Fibroblast of upper back skin (primary cell): ENCODE measurements at regions not wholly inside any gene's neighbourhood (a gene's known extent, or its start where the extent isn't known, plus 50 kb on each side); places are given as distances from the start of the nearest gene placed in this dataset.
"Not testable (repeated sequence)": the region's sequence is repeated elsewhere in the genome, so short reads cannot be mapped to it uniquely, and the experiment has no call there.

Experiments
- DNase-seq: peaks from one replicate; pipeline ENCODE4 v3.0.0-alpha.2; 2013

DNA sequence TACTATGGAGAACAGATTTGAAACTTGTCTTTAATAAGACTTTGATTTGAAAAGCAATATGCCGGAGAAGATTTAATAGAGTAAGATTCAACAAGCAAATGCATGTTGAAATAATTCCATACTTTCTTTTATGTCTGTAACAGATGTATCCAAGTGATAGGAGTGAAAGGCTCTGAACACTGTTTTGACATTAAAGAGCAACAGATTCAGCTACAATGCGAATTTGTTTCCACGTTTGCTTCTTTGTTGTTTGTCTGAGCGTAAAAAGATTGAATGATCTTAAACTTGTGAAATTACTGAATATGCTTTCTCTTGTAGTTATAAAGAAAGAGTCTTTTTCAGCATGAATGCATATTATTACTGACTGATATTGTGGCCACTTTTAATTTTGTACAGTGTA is 2612.9 kb downstream of the PCDH9 start:
- no peak for DNase-seq

DNA sequence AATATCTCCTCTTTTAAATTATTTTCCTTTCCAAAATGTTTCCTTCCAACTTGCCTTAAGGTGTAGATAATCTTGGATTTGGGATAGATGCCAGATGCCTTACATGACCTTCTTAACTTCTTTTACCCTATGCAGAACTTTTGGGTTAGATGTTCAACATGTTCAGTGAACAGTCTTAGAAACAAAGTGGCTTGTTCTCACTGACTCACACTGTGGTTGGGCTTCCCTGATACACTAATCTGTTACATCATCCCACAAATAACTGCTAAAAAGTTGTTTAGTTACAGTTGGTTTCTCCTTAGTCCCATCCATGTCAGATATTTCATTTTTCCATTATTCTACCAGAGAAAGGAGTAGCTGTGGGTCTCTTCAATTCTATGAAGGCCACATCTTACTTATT is 2638.2 kb downstream of the PCDH9 start:
- DNase-seq = peak; percentile 55

DNA sequence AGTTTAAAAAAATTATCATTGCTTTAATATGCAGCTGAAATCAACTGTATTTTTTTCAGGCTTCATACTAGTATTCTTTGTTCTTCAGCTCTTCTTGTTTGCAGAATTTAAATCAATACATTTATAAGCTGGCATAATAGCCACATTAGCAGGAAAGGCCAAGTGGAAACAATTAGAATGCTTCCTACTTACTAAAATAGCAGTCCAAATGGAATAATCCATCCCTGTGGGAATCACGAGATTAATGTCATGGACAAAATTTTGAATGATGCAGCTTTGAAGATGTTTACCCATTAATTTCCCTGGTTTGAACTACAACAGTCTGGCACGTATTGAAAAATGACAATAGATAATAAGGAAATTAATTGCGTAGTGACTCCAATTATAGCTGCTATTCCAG is 2650.8 kb downstream of the PCDH9 start:
- DNase-seq = no peak

DNA sequence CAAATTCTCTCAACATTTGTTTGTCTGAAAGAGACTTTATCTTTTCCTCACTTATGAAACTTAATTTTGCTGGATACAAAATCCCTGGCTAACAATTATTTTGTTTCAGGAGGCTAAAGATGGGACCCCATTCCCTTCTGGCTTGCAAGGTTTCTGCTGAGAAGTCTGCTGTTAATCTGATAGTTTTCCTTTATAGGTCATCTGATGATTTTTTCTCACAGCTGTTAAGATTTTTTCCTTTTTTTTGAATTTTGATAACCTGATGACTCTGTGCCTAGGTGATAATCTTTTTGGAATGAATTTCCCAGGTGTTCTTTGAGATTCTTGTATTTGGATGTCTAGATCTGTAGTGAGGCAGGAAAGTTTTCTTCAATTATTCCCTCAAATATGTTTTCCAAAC is 2661.4 kb downstream of the PCDH9 start:
- no peak for DNase-seq

DNA sequence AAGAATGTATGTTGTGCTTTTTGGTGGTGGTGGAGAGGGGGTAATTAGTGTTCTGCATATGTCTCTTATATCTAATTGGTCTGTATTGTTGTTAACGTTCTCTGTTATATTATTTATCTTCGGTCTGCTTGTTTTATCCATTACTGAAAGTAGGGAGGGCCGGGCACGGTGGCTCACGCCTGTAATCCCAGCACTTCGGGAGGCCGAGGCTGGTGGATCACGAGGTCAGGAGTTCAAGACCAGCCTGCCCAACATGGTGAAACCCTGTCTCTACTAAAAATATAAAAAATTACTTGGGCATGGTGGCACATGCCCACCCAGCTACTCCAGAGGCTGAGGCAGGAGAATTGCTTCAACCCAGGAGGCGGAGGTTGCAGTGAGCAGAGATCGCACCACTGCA is 2672.1 kb downstream of the PCDH9 start:
- DNase-seq = not testable (repeated sequence)

DNA sequence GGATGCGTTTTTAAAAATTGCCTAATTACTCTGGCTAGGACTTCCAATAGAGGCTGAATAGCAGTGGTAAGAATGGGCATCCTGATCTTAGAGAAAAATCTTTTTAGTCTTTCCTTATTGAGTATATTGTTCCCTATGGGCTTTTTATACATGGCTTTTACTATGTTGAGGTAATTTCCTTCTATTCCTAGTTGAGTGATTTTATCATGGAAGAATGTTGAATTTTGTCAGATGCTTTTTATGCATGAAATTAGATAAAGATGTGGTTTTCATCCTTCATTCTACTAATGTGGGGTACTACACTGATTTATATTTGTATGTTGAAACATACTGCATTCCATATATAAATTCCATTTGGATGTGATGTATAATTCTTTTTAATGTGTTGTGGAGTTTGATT is 2673.8 kb downstream of the PCDH9 start:
- peak; percentile 93 for DNase-seq

DNA sequence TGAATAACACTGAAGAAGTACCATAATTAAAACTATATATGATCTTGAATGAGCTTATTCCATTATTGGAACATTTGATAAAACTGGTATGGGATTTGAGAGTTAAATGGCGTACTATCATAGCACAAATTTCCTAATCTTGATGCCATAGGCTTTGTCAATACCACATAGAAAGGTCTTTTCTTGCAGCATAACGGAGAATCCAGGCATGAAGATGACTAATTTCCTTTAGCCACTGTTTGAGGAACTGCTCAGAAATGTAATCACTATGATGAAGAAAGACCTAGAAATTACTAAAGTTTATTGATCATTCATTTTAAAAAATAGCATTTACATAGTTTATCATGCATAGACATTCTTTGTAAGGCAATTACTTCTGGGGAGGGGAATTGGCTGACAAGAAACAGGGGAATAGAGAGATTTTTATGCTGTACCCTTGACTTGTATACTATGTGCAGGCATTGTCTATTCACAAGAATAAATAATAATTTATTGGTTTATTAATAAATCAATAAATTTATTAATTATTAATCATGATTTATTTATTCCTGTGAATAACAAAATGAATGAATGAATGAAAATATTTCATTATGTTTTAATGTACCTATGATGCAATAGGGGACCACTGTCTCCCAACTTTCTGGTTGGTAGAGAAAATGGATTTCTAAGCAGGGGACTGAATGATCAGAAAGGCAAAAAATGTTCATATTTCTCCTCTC is 2676.6 kb downstream of the PCDH9 start:
- peak; percentile 75 for DNase-seq

DNA sequence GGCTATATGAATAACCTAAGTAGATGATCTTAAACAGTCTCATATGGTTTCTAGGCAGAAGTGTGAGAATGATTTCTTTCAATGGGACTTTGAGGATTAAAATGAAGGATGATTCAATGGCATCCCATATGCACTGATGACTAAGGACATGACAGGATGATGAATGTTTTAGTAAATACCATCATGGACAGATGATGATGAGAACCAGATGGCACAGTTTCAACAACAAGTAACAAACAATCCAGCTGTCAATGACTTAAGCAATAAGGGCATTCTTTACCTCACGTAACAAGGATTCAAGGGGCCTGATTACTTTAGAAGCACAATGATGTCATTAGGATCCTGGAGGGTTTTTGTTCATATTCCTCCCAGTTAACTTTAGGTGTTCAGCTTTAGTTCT is 2678.4 kb downstream of the PCDH9 start:
- peak; percentile 98 for DNase-seq

DNA sequence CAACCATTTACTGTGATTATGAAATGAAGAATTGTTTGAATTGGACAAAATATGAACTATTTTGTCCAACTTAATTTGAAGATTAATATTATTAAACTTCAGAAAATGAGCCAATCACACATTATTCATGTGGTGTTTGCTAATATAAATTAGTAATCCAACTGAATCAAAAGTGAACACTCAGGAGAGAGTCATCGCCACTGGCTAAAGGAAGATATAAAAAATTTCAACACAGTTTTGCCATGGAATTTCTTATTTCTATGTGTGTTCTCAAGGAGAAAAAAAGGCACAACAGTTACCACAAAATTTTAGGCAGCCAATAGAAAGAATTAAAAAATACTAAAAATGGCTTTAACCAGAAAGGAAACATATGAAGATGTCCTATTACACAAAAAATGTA is 2683.8 kb downstream of the PCDH9 start:
- no peak for DNase-seq

DNA sequence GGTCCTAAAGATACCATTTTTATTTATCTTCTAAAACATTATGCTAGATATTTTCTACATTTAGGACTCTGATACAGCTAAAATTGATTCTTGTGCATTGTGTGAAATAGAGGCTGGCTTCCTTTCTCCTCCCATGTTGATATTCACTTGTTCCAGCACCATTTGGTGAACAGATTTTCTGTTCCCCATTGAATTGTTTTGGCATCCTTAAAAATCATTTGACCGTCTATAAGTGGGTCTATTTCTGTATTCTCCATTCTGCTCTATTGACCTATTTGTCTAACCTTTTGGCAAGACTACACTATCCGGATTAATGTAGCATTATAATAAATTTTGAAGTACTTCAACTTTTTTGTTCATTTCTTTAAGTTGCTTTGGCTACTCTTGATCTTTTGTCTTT is 2689.2 kb downstream of the PCDH9 start:
- no peak for DNase-seq

DNA sequence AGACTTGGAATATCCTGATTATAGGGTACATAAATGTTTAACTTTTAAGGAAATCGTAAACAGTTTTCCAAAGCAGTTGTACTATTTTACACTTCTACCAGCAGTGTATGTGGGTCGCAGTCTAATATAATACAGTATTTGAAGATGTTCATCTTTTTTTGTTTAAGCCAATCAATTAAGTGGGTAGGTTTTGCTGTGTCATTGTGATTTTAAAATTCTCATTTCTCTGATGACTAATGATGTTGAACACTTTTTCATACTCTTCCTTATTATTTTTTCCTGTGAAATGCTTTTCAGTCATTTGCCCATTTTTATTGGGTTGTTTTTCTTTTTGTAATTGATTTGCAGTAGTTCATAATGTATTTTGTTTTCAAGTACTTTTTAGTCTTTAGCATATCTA is 2689.7 kb downstream of the PCDH9 start:
- DNase-seq = no peak

DNA sequence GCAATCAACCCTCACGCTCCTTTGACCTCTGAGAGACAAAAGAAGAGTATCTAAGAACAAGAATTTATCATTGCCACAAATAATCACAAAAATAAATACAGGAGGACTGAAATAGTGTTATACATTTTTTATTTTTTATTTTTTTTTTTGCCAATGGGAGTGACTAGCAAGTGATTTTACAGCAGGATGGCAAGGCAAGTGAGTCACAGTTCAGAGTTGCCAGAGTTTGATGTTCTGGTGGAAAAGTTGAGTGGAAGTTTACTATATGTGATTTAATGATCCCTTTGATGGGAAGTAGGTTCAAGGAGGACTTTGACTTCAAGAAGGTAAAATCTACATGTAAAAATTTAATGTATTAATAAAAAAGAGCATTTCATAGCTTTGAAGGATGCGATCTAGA is 2691.4 kb downstream of the PCDH9 start:
- no peak for DNase-seq

DNA sequence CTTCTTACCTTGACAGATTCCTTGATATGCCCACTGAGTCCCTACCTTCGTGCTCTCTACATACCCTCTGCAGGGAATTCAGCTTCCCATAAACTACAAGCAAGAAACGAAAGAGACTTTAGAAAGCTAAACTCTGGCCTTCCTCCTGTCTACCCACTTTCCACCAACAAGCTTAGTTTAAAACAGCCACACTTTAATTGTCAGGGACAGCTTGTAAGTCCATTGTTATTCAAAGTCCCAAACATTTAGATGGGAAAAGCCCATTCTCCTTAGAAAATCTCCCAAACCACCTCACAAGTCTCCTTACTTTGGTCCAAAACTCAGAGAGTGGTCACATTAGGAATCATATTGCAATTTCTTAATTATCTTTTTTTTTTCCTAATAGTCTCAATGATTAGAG is 2695.8 kb downstream of the PCDH9 start:
- no peak for DNase-seq

DNA sequence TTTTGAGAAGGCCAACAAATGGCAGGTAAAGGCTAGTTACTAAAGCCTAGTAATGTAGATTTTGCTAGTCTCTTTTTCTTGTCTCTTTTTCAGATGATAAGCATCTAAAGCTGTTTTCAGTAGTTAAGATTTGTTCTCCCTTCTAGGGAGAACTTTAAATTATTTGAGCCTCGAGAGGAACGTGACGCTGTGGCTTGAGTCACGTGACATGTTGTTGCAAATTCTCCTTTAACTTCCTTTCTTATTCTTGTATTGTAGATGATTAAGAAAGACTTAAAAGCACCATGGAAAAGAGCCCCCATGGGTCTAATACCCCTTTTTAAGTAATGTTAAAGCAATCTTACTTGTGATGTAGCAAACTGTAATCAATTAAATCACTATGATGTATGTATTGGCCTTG is 2698.7 kb downstream of the PCDH9 start:
- DNase-seq = no peak

DNA sequence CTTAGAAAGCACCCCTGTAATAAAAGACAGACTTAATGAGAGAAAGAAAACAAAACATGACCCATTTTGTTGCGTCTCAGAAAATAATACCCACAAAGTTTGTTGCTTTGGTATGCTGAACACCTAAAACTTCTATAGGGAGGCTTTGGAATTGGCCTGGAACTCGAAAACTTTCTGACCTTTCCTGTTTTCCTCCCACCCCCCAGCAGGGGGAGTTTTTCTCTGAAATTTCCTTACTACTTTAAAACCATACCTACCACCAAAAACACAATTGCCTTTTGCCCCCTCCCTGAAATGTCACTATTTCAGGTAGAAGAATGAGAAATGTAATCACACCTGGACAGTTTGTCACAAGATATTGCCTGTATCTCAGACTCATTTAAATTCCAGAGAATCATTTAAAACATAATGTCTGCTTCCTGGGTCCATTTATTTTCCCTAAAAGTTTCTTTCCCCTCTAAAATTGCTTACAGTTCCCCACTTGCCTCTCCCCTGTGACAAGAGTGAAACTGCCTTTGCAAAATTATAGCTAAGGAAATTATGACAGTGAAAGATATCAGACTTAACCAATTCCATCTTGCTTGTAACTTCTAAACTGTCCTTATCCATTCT is 2700.2 kb downstream of the PCDH9 start:
- no peak for DNase-seq

DNA sequence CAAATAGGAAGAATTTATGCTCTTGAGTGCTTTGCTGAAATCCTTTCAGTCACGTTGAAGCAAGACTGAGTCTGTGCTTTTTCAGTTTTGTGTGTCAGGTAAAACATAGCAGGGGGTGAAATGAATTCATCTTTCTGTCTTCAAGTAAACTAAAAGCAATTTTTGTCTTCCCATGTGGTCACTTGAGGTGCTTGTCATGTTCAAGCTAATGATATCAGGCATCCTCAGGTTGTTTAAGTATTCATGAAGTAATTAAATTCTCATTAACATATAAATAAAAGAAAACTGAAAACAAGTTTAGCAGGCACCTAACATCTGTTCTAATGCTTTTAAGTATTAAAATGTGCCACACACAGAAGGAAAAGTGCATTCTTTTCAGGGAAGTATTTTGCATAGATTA is 2701.3 kb downstream of the PCDH9 start:
- DNase-seq = no peak

DNA sequence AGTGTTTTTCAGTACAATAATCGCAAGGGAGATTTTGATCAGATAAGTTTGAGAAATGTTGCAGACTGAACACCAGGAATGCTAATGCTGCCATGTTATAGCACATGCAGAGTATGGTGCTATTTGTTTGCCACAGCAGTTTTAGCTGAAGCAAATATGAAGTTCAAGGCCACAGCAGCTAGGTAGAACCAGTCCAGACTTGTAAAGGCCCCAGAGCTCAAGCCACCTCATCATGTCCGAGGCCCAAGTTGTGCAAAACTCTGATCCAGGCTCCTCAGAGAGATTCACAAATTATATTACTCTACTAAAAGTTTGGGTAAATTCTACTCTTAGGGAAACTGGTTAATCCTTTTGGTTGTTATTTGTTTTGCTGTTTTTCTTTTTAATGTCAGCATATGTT is 2702.6 kb downstream of the PCDH9 start:
- DNase-seq = no peak

DNA sequence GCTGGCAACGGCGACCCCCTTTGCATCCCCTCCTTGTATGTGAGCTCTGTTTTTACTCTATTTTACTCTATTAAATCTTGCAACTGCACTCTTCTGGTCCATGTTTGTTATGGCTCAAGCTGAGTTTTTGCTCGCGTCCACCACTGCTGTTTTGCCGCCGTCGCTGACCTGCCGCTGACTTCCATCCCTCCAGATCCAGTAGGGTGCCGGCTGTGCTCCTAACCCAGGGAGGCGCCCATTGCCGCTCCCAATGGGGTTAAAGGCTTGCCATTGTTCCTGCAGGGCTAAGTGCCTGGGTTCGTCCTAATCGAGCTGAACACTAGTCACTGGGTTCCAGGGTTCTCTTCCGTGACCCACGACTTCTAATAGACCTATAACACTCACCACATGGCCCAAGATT is 2704.4 kb downstream of the PCDH9 start:
- DNase-seq = no peak

DNA sequence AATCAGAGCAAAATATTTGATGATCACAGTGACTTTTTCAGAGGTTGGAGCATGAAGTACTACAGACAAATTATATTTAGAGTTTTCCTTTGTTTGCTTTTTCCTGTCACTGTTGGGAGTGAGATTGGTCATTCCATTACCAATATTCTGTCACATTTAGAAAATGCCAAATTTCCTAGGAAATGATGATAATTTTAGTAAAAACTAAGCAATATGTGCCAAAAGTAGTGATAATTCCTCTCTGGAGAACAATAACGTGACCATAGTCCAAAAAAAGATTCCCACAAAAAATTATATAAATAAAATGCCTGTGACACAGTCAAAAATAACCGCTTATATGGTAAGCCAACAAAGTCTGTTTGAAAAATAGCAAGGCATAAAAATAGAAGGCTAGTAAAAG is 2719.4 kb downstream of the PCDH9 start:
- no peak for DNase-seq

DNA sequence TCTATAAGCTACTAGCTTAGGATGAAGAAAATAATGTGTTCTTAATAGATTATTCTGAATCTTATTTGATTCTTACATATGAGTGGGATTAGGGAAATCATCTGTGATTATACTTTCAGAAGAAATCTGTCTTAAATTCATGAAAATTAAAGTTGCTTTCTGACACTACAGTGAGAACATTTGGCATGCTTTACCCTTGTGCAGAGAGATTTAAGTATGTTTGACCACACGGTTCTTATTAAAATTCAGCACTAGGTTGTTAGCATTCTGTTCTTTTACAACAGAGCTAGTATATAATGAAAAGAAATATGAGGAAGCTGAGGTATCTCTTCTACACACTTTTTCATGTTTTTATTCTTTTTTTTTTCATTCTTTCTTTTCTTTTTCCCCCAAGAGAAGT is 2723.9 kb downstream of the PCDH9 start:
- peak; percentile 8 for DNase-seq

DNA sequence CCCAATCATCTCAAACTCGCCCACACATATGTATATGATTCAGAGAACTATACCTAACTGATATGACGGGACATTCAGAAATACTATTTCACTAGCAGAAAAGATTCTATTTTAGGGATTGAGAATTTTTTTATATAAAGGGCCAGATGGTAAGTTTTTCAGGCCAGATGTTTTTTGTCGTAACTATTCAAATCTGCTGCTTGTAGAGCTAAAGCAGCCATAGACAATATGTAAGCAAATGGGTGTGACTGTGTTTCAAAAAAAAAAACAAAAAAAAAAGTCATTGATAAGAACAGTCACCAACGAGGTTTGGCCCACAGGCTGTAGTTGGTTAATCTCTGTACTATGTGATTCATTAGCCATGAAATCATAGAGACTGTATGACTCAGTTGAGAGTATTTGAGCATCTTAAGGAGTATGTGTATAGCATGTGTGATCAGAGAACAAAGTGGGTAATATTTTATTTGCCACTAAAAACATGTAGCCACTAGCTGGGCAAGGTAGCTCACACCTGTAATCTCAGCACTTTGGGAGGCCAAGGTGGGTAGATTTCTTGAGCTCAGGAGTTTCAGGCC is 2724.7 kb downstream of the PCDH9 start:
- DNase-seq = peak; percentile 71

DNA sequence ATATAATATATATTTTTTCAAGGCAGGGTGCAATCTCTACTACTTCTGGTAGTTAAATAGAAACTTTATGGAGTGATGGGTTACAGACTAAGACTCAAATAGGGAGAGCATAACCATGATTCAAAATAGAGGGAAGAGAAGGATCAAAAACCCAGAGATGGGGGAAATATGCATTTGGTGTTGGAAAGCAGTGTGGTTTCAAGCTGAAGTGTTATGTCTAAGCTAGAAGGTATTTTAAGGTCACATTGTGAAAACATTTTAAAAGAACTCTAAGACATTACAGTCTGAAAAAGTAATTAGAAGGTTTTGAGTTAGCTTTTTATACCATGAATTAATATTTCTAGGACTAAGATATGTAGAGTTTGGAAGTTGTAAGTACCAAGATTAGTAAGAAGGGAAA is 2741.4 kb downstream of the PCDH9 start:
- peak; percentile 52 for DNase-seq

DNA sequence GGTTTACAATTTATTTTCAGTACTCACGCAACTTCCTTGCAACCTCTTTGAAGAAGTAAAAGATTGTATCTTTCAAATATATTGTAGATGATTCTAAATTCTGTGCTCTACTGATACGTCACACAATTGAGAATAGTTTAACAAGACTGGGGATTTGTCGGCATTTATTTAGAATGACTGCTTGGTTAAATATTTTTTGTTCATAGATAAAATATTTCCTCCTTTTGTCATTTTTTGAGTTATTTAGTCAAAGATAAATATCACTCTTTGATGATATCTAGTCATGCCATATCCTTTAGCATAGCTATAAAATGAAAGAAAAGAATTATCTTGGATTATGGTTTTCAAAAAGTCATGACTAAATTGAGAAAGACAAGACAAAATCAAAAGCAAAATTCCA is 2747.8 kb downstream of the PCDH9 start:
- peak; percentile 21 for DNase-seq

DNA sequence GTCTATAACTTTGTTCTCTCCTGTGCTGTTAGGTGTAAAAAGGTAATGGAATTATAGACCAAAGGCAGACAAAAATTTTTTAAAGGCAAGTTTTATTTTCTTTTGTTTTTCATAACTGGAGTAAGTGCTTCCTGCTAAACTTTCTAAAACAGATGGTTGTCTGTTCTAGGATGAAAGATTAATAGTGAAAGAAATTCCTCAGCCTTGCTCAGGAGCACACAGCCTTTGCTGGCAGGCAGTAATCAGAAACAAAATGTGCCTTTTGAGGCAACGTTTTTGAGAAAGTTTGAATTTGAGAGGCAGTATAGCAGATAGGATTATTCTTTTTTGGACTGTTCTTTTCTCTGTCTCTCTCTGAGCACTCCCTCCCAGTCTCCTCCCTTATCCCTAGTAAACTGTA is 2749.5 kb downstream of the PCDH9 start:
- peak; percentile 43 for DNase-seq

DNA sequence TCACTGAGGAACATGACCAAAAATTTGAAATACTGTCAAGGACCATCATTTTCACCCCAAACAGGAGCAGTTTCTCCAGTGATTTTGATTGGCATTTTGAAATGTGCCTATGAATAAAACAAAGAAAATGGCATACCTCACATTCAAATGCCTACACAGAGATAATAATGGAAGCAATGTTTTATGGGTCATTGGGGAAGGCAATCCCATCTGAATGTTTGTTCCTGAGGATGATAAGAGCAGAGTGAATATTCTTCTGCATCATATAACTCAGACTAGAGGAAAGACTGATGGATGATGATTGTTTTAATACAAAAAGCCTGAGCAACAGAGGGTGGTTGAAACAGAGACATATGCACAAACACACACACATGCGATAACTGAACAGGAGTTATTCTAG is 2749.9 kb downstream of the PCDH9 start:
- no peak for DNase-seq
